SK-MEL-5 (cell line): ENCODE measurements at regions not wholly inside any gene's neighbourhood (a gene's known extent, or its start where the extent isn't known, plus 50 kb on each side); places are given as distances from the start of the nearest gene placed in this dataset.
"Not testable (repeated sequence)": the region's sequence is repeated elsewhere in the genome, so short reads cannot be mapped to it uniquely, and the experiment has no call there.

Experiments used
- DNase-seq: peaks from one replicate; pipeline ENCODE4 v3.0.0-alpha.2; 2016; ENCODE audit warnings: low read depth, low spot score
- in situ Hi-C: cut with HindIII; loops from 2 replicates; pipeline ENCODE4 v1.10.0; 2016; ENCODE audit warnings: low sequenced_read_pairs, high pct_unique_total_duplicates, low pct_unique_long_range_greater_than_20kb

- in situ Hi-C loops = no loop called here
- DNase-seq = no peak
Measured at GRCh38 chr6:126182650-126183311, 157.1 kb upstream of the CENPW start.

- DNase-seq = no peak
- in situ Hi-C loops = no loop called here
Measured at GRCh38 chr6:126185774-126186173, 154.1 kb upstream of the CENPW start.

GRCh38 chr6:126188279-126188909, 151.5 kb upstream of the CENPW start:
- in situ Hi-C loops = no loop called here
- no peak for DNase-seq

- in situ Hi-C loops = no loop called here
- no peak for DNase-seq
Measured at GRCh38 chr6:126195625-126196236, 144.2 kb upstream of the CENPW start.

- no peak for DNase-seq
Measured at GRCh38 chr6:126198631-126199030, 141.3 kb upstream of the CENPW start.

GRCh38 chr6:126199466-126199865, 140.4 kb upstream of the CENPW start:
- no peak for DNase-seq
- in situ Hi-C loops = no loop called here

More at GRCh38 chr6:126198631-126199030, 141.3 kb upstream of the CENPW start:
- in situ Hi-C loops = no loop called here

- in situ Hi-C loops = no loop called here
- DNase-seq = no peak
Measured at GRCh38 chr6:126202707-126203106, 137.2 kb upstream of the CENPW start.

GRCh38 chr6:126204126-126204525, 135.8 kb upstream of the CENPW start:
- no peak for DNase-seq
- in situ Hi-C loops = no loop called here

GRCh38 chr6:126204598-126204997, 135.3 kb upstream of the CENPW start:
- no peak for DNase-seq
- in situ Hi-C loops = no loop called here

- in situ Hi-C loops = no loop called here
- DNase-seq = no peak
Measured at GRCh38 chr6:126206504-126207246, 133.2 kb upstream of the CENPW start.

GRCh38 chr6:126210398-126211075, 129.4 kb upstream of the CENPW start:
- DNase-seq = no peak
- in situ Hi-C loops = no loop called here

GRCh38 chr6:126217497-126217896, 122.4 kb upstream of the CENPW start:
- DNase-seq = no peak
- in situ Hi-C loops = no loop called here

- in situ Hi-C loops, DNase-seq: not testable (repeated sequence)
Measured at GRCh38 chr6:126220901-126221300, 119.0 kb upstream of the CENPW start.

GRCh38 chr6:126227833-126228702, 111.8 kb upstream of the CENPW start:
- DNase-seq = no peak
- in situ Hi-C loops = no loop called here

- in situ Hi-C loops = no loop called here
- no peak for DNase-seq
Measured at GRCh38 chr6:126232671-126233070, 107.2 kb upstream of the CENPW start.

- in situ Hi-C loops = no loop called here
- no peak for DNase-seq
Measured at GRCh38 chr6:126233192-126233591, 106.7 kb upstream of the CENPW start.

GRCh38 chr6:126235363-126235762, 104.6 kb upstream of the CENPW start:
- DNase-seq = no peak
- in situ Hi-C loops = no loop called here
